ENCODE measurements at regions not wholly inside any gene's neighbourhood (a gene's known extent, or its start where the extent isn't known, plus 50 kb on each side); places are given as distances from the start of the nearest gene placed in this dataset.

- TF ChIP-seq CTCF (conservative IDR thresholded peaks at IDR 0.05; ENCODE audit: low read depth, low read length) (no peak), EZH2 (IDR thresholded peaks at IDR 0.05; ENCODE audit: borderline replicate concordance, low read depth, low read length, poor library complexity, severe bottlenecking) (no peak)
Observed at GRCh38 chr7:131800531-131800930, 244.1 kb upstream of the PODXL start.

Measured in A673 (cell line).